ENCODE measurements at regions not wholly inside any gene's neighbourhood (a gene's known extent, or its start where the extent isn't known, plus 50 kb on each side); places are given as distances from the start of the nearest gene placed in this dataset.

- Histone ChIP-seq H3K36me3 (ENCODE audit: control insufficient read depth in 3 of 3, insufficient read depth in 3 of 3, low read length in 3 of 3) (no peaks in the 10 kb centered on the region), H3K27ac (ENCODE audit: low read depth, low read length) (no peak overlapping the region), H3K27me3 (ENCODE audit: control insufficient read depth in 3 of 3, insufficient read depth in 3 of 3, low read length in 3 of 3) (no peaks in the 10 kb centered on the region), H3K4me1 (ENCODE audit: control insufficient read depth in 3 of 3, insufficient read depth in 3 of 3, low read length in 3 of 3) (no peaks in the 10 kb centered on the region), H3K9ac (ENCODE audit: low read depth in 1 of 3, low read length in 3 of 3) (no peak overlapping the region), H3K4me3 (ENCODE audit: low read length in 3 of 3) (no peak overlapping the region), H3K9me3 (ENCODE audit: control insufficient read depth in 3 of 3, low read length in 3 of 3) (no peaks in the 10 kb centered on the region)
Observed at GRCh38 chr9:108673386-108673785, 182.4 kb downstream of the ACTL7B start.

DNA sequence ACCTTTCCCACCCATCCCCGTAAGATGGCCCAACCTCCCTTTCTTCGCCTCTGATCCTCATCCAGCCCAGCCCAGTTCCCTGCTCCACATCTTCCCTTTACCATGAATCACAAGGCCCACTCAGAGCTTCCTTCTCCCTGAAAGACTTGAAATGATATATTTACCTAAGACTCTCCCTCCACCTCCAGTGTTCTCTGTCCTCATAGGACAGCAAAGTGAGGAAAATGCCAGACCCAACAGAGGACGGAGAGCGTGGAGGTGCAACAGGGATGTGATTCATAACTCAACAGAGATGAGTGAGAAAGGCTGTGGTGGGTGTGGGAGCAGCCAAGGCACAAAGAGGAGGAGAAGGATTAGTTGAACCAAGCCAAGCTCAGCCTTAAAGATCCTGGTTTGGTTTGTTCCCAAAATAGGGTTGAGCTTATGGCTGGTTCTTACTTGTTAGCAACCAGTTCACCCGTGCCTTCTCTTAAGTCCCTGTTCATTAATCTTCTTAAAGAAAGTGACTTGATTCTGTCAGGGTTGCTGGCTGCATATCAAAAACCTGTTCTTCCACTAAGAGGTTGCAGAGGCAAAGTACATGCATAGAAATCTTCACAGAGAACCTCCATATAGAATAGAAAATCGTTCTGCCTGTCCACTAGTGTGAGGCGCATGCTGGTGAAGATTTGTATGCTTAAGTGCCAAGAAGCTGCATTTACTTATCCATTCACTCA is 183.2 kb downstream of the ACTL7B start:
- H3K4me1 ChIP-seq (ENCODE audit: control insufficient read depth in 3 of 3, insufficient read depth in 3 of 3, low read length in 3 of 3): no peaks in the 10 kb centered on the region

DNA sequence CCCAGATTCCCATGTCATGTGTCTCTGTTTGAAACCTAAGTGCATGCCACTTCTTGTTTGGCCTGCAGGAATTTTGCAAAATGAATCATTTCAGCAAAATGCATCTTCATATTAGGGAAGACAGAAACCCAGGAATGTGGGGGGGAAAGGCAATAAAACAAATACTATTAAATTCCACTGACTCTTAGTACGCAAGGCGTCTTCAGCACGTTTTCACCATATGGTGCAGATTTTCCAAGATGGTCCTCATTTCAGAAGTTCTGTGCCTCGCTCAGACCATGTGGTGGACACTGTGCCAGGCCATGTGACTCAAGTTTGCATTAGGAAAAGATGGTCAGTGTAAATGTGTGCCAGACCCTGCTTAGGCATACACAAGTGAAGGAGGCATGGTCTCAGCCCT is 184.0 kb downstream of the ACTL7B start:
- Histone ChIP-seq H3K9ac (ENCODE audit: low read depth in 1 of 3, low read length in 3 of 3) (no peak overlapping the region), H3K27ac (ENCODE audit: low read depth, low read length) (no peak overlapping the region), H3K9me3 (ENCODE audit: control insufficient read depth in 3 of 3, low read length in 3 of 3) (no peaks in the 10 kb centered on the region), H3K36me3 (ENCODE audit: control insufficient read depth in 3 of 3, insufficient read depth in 3 of 3, low read length in 3 of 3) (no peaks in the 10 kb centered on the region), H3K27me3 (ENCODE audit: control insufficient read depth in 3 of 3, insufficient read depth in 3 of 3, low read length in 3 of 3) (no peaks in the 10 kb centered on the region), H3K4me1 (ENCODE audit: control insufficient read depth in 3 of 3, insufficient read depth in 3 of 3, low read length in 3 of 3) (no peaks in the 10 kb centered on the region), H3K4me3 (ENCODE audit: low read length in 3 of 3) (no peak overlapping the region)

More for the DNA sequence above, 183.2 kb downstream of the ACTL7B start:
- no peak overlapping the region for H3K4me3 ChIP-seq (ENCODE audit: low read length in 3 of 3)
- H3K27ac ChIP-seq (ENCODE audit: low read depth, low read length): no peak overlapping the region
- no peaks in the 10 kb centered on the region for H3K36me3 ChIP-seq (ENCODE audit: control insufficient read depth in 3 of 3, insufficient read depth in 3 of 3, low read length in 3 of 3)
- no peaks in the 10 kb centered on the region for H3K27me3 ChIP-seq (ENCODE audit: control insufficient read depth in 3 of 3, insufficient read depth in 3 of 3, low read length in 3 of 3)
- H3K9me3 ChIP-seq (ENCODE audit: control insufficient read depth in 3 of 3, low read length in 3 of 3): no peaks in the 10 kb centered on the region
- no peak overlapping the region for H3K9ac ChIP-seq (ENCODE audit: low read depth in 1 of 3, low read length in 3 of 3)

DNA sequence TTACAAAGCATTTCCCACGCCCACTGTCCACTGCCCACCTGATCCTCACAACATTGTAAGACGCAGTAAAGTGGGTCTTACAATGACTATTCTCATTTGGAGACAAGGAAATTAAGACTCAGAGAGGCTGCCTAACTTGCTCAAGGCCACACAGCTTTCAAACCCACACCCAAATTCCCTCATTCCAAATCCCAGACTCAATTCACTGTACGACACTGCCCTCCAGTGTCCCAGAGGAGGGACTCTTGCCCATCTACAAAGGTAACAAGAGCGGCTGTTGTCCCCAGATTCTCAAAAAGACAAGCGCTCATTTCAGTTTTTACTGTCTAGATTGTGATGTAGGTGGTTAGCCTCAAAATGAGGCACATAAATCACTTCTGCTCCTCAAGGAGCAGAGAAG is 184.6 kb downstream of the ACTL7B start:
- no peaks in the 10 kb centered on the region for H3K36me3 ChIP-seq (ENCODE audit: control insufficient read depth in 3 of 3, insufficient read depth in 3 of 3, low read length in 3 of 3)
- H3K9me3 ChIP-seq (ENCODE audit: control insufficient read depth in 3 of 3, low read length in 3 of 3): no peaks in the 10 kb centered on the region
- H3K27ac ChIP-seq (ENCODE audit: low read depth, low read length): no peak overlapping the region
- H3K4me1 ChIP-seq (ENCODE audit: control insufficient read depth in 3 of 3, insufficient read depth in 3 of 3, low read length in 3 of 3): no peaks in the 10 kb centered on the region
- H3K27me3 ChIP-seq (ENCODE audit: control insufficient read depth in 3 of 3, insufficient read depth in 3 of 3, low read length in 3 of 3): no peaks in the 10 kb centered on the region
- no peak overlapping the region for H3K9ac ChIP-seq (ENCODE audit: low read depth in 1 of 3, low read length in 3 of 3)
- no peak overlapping the region for H3K4me3 ChIP-seq (ENCODE audit: low read length in 3 of 3)

DNA sequence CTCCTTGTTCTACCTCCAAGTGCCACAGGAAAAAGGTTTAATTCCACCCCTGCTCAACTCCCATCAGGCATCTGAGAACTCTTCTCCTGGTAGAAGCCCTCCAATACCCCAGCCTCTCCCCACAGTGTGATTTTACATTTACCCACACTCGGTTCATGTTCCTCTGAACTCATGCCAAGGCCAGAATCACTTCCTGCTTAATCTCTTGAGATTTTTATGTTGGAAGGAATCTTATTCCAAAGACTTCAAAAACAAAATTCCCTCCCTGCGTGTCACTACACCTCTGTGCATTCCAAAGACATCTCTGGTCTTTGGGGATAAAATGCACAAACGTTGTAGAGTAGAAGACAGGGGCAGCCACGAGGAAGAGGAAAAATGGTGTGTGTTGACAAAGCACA is 186.8 kb downstream of the ACTL7B start:
- no peak overlapping the region for H3K27ac ChIP-seq (ENCODE audit: low read depth, low read length)
- no peak overlapping the region for H3K9ac ChIP-seq (ENCODE audit: low read depth in 1 of 3, low read length in 3 of 3)
- no peaks in the 10 kb centered on the region for H3K4me1 ChIP-seq (ENCODE audit: control insufficient read depth in 3 of 3, insufficient read depth in 3 of 3, low read length in 3 of 3)
- H3K9me3 ChIP-seq (ENCODE audit: control insufficient read depth in 3 of 3, low read length in 3 of 3): no peaks in the 10 kb centered on the region
- H3K4me3 ChIP-seq (ENCODE audit: low read length in 3 of 3): no peak overlapping the region
- no peaks in the 10 kb centered on the region for H3K36me3 ChIP-seq (ENCODE audit: control insufficient read depth in 3 of 3, insufficient read depth in 3 of 3, low read length in 3 of 3)
- H3K27me3 ChIP-seq (ENCODE audit: control insufficient read depth in 3 of 3, insufficient read depth in 3 of 3, low read length in 3 of 3): no peaks in the 10 kb centered on the region

GRCh38 chr9:108668191-108668937 is 187.4 kb downstream of the ACTL7B start:
- H3K9ac ChIP-seq (ENCODE audit: low read depth in 1 of 3, low read length in 3 of 3): no peak overlapping the region
- no peak overlapping the region for H3K27ac ChIP-seq (ENCODE audit: low read depth, low read length)
- H3K4me3 ChIP-seq (ENCODE audit: low read length in 3 of 3): no peak overlapping the region
- no peaks in the 10 kb centered on the region for H3K4me1 ChIP-seq (ENCODE audit: control insufficient read depth in 3 of 3, insufficient read depth in 3 of 3, low read length in 3 of 3)
- H3K36me3 ChIP-seq (ENCODE audit: control insufficient read depth in 3 of 3, insufficient read depth in 3 of 3, low read length in 3 of 3): no peaks in the 10 kb centered on the region
- H3K27me3 ChIP-seq (ENCODE audit: control insufficient read depth in 3 of 3, insufficient read depth in 3 of 3, low read length in 3 of 3): no peaks in the 10 kb centered on the region
- no peaks in the 10 kb centered on the region for H3K9me3 ChIP-seq (ENCODE audit: control insufficient read depth in 3 of 3, low read length in 3 of 3)

DNA sequence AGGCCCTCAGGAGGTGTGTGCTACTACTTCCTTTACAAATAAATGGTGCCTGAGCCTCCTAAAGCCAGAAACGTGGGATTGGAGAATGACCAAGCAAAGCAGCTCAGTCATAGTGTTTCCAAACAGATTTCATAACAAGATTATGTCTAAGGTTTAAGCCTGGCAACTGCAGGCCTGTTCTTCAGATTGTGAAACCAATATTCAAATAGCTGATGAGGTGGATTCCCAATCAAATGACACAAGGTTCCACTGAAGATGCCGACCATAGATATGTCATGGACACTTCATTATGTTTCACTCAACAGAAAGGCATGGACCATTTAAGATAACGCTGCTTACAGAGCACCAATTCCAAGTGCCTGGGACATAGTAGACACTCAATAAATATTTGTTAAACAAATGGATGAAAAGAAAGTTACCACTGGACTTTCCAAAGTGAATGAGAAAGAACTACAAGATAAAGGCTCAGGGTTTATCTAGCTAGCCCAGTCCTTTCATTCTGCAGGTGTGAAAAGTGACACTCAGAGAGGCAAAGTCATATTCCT is 189.5 kb downstream of the ACTL7B start:
- Histone ChIP-seq H3K9me3 (ENCODE audit: control insufficient read depth in 3 of 3, low read length in 3 of 3) (no peaks in the 10 kb centered on the region), H3K27me3 (ENCODE audit: control insufficient read depth in 3 of 3, insufficient read depth in 3 of 3, low read length in 3 of 3) (no peaks in the 10 kb centered on the region), H3K9ac (ENCODE audit: low read depth in 1 of 3, low read length in 3 of 3) (no peak overlapping the region), H3K4me1 (ENCODE audit: control insufficient read depth in 3 of 3, insufficient read depth in 3 of 3, low read length in 3 of 3) (no peaks in the 10 kb centered on the region), H3K27ac (ENCODE audit: low read depth, low read length) (no peak overlapping the region), H3K36me3 (ENCODE audit: control insufficient read depth in 3 of 3, insufficient read depth in 3 of 3, low read length in 3 of 3) (no peaks in the 10 kb centered on the region), H3K4me3 (ENCODE audit: low read length in 3 of 3) (no peak overlapping the region)

DNA sequence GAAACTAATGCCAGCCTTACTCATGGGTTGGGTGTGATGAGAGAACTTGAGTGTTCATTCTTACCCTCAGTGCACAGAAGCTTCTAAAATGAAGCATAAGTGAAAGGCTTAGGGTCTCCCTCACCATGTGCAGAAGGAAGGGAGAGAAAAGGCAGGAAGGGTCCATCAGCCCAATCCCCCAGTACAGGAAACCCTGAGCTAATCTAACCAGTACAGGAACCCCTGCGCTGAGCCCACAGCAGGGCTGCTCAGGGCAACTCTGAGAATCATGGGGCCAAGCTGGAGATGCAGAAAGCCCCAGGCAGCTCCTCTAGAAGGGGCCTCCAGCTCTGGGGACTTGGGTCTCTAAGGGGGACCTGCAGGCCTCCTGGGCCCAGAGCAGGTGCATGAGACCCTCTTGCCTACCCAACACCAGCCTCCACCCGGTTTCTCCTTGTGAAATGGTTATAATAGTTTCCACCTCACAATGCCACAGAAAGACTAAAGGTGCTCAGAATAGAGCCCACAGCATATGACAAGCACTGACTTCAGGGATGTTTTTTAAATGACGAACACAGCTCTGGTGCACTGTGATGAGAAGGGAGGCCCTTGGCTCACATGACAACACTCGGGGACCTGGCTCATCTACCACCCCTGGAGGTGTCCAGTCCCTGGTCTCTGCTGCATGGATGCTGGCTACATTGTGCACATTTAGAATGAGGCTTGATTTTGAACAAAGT is 190.1 kb downstream of the ACTL7B start:
- H3K36me3 ChIP-seq (ENCODE audit: control insufficient read depth in 3 of 3, insufficient read depth in 3 of 3, low read length in 3 of 3): no peaks in the 10 kb centered on the region
- H3K4me3 ChIP-seq (ENCODE audit: low read length in 3 of 3): no peak overlapping the region
- no peaks in the 10 kb centered on the region for H3K27me3 ChIP-seq (ENCODE audit: control insufficient read depth in 3 of 3, insufficient read depth in 3 of 3, low read length in 3 of 3)
- no peak overlapping the region for H3K9ac ChIP-seq (ENCODE audit: low read depth in 1 of 3, low read length in 3 of 3)
- H3K9me3 ChIP-seq (ENCODE audit: control insufficient read depth in 3 of 3, low read length in 3 of 3): peaks cover 0 to 2% (median 0%) of the 10 kb centered on the region in 3 donors
- no peaks in the 10 kb centered on the region for H3K4me1 ChIP-seq (ENCODE audit: control insufficient read depth in 3 of 3, insufficient read depth in 3 of 3, low read length in 3 of 3)
- H3K27ac ChIP-seq (ENCODE audit: low read depth, low read length): no peak overlapping the region

DNA sequence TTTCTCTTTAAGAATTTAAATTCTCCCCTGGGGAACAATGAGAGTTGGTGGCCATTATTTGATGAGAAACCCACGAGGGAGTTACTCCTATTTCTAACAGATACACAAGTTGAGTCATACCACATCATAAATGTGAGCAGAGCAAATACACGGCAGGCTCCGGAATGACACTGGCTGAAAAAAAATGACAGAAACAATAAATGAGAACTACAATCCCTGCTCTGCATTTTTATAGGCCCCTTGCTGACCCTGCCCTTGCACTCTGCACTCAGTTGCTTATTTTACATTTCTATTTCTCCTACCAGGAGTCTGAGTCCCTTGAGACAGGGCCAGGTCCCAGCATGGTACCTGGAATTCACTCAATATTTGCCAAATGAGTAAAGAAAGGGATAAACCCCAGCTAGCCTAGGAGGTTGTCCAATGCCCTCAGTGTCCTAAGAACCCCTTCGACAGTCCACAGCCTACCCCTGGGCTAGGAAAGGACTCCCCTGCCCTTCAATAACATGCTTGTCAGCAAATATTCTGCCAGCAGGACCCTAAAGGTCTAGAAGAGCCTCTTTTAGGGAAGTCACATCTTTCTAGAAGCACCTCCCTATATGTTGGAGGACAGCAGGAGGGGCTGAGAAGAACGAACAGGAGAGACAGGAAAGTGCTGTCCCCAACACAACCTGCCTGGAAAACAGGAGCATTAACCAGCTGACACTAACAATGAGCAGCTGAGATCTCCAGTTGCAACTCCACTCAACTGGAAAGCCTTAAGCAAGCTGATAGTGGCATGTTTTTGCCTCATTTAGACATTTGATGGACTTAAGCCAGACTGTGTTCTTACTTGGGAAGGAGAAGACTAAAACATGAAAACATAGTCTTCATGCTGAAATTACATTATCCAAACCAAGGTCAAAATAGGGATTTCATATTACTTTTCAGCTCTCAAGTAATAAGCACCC is 191.2 kb downstream of the ACTL7B start:
- H3K36me3 ChIP-seq (ENCODE audit: control insufficient read depth in 3 of 3, insufficient read depth in 3 of 3, low read length in 3 of 3): no peaks in the 10 kb centered on the region
- no peak overlapping the region for H3K4me3 ChIP-seq (ENCODE audit: low read length in 3 of 3)
- H3K27ac ChIP-seq (ENCODE audit: low read depth, low read length): no peak overlapping the region
- no peaks in the 10 kb centered on the region for H3K27me3 ChIP-seq (ENCODE audit: control insufficient read depth in 3 of 3, insufficient read depth in 3 of 3, low read length in 3 of 3)
- H3K9ac ChIP-seq (ENCODE audit: low read depth in 1 of 3, low read length in 3 of 3): no peak overlapping the region
- no peaks in the 10 kb centered on the region for H3K4me1 ChIP-seq (ENCODE audit: control insufficient read depth in 3 of 3, insufficient read depth in 3 of 3, low read length in 3 of 3)
- H3K9me3 ChIP-seq (ENCODE audit: control insufficient read depth in 3 of 3, low read length in 3 of 3): peaks cover 0 to 3% (median 3%) of the 10 kb centered on the region in 3 donors
